GM12878 (cell line): ENCODE measurements at regions not wholly inside any gene's neighbourhood (a gene's known extent, or its start where the extent isn't known, plus 50 kb on each side); places are given as distances from the start of the nearest gene placed in this dataset.

Source experiments
- ATAC-seq: fragments of 200-7000 bp; cut with Tn5 transposase; 3 replicates; pipeline ENCODE4 v1.9.1; 2020; ENCODE audit warnings: mild to moderate bottlenecking, moderate library complexity
- BruUV-seq: library from RNA; stranded (reverse); fragments of 400-500 nt; replicated peaks from 2 replicates; lab custom pipeline; 2021; lab: Mats Ljungman, UMichigan
- CTCF ChIA-PET: fragments of 300-600 bp; sonication (Branson Sonifier 250); formaldehyde crosslinking; extraction: SDS; loops from one replicate; lab custom pipeline; 2021; ENCODE audit warnings: inconsistent platforms; lab: Yijun Ruan, JAX
- POLR2A ChIA-PET: fragments of 350-600 bp; formaldehyde crosslinking; extraction: SDS; loops from one replicate; lab custom pipeline; 2021; ENCODE audit warnings: inconsistent platforms; lab: Charles Lee
- RAD21 ChIA-PET: fragments of 300-600 bp; sonication (Branson Sonifier 250); formaldehyde crosslinking; loops from one replicate; lab custom pipeline; 2023; ENCODE audit warnings: antibody characterized with exemption; ENCODE audit not compliant: unreplicated experiment; lab: Charles Lee
- SMC1A ChIA-PET: fragments of 300-600 bp; sonication (Branson Sonifier 250); formaldehyde crosslinking; loops from one replicate; lab custom pipeline; 2023; ENCODE audit not compliant: unreplicated experiment, uncharacterized antibody; lab: Charles Lee
- DNase-seq: peaks from one replicate; pipeline ENCODE4 v3.0.0-alpha.2; 2011; ENCODE audit warnings: low read depth, low spot score
- FAIRE-seq: peaks from 3 replicates; lab custom pipeline; 2011; peaks lifted over from hg19 to GRCh38; lab: Jason Lieb, UNC
- H2AFZ ChIP-seq: 2 replicates; pipeline ENCODE4 v1.6.0; 2011; ENCODE audit warnings: low read depth, low read length, control low read depth; ENCODE audit not compliant: control insufficient read depth
- H3K27ac ChIP-seq: 2 replicates; pipeline ENCODE4 v1.5.1; 2011; ENCODE audit warnings: control low read depth; ENCODE audit not compliant: control insufficient read depth, insufficient read depth
- H3K27me3 ChIP-seq, 2 experiments: replicated peaks in 1 of 2; 2 replicates each; pipeline versions ENCODE4 v1.6.0 to v1.6.1; 2011; ENCODE audit warnings: low read length in 1 of 2; ENCODE audit not compliant: control insufficient read depth in 2 of 2, insufficient read depth in 2 of 2
- H3K36me3 ChIP-seq, 2 experiments: 2 replicates each; pipeline ENCODE4 v1.5.1; 2011; ENCODE audit warnings: low read length in 1 of 2; ENCODE audit not compliant: control insufficient read depth in 2 of 2, insufficient read depth in 2 of 2
- H3K4me1 ChIP-seq: 2 replicates; pipeline ENCODE4 v1.6.1; 2011; ENCODE audit warnings: mild to moderate bottlenecking, low read length, moderate library complexity, mixed read lengths; ENCODE audit not compliant: control insufficient read depth, insufficient read depth
- H3K4me2 ChIP-seq: 2 replicates; pipeline ENCODE4 v1.6.0; 2011; ENCODE audit warnings: control low read depth; ENCODE audit not compliant: control insufficient read depth, insufficient read depth
- H3K4me3 ChIP-seq: fragments of 200-600 bp; sonication (generic); 2 replicates; pipeline ENCODE4 v1.5.1; 2016
- H3K79me2 ChIP-seq: 2 replicates; pipeline ENCODE4 v1.6.0; 2011; ENCODE audit warnings: low read length; ENCODE audit not compliant: control insufficient read depth, insufficient read depth
- H3K9ac ChIP-seq: 2 replicates; pipeline ENCODE4 v1.8.0; 2011; ENCODE audit warnings: low read length, control low read depth, mixed read lengths; ENCODE audit not compliant: control insufficient read depth, insufficient read depth
- H3K9me3 ChIP-seq: replicated peaks from 3 replicates; pipeline ENCODE4 v1.5.1; 2011; ENCODE audit warnings: mild to moderate bottlenecking, low read length; ENCODE audit not compliant: control insufficient read depth, insufficient read depth
- H4K20me1 ChIP-seq: 2 replicates; pipeline ENCODE4 v1.6.0; 2011; ENCODE audit not compliant: control insufficient read depth, insufficient read depth
- BHLHE40 ChIP-seq, 2 experiments: fragments of 450-650 bp in 1 of 2; IDR thresholded peaks; 2 replicates each; pipeline ENCODE4 v1.6.1; 2011 to 2017; ENCODE audit warnings: low read depth in 2 of 2, borderline replicate concordance in 1 of 2, improper control_type of control experiment in 1 of 2, low read length in 1 of 2, mild to moderate bottlenecking in 1 of 2
- CBX5 ChIP-seq: sonication (generic); IDR thresholded peaks from 2 replicates; pipeline ENCODE4 v1.6.1; 2016; ENCODE audit warnings: low read depth, moderate library complexity, mild to moderate bottlenecking, inconsistent platforms
- CREB1 ChIP-seq: IDR thresholded peaks from 2 replicates; pipeline ENCODE4 v1.6.1; 2012; ENCODE audit warnings: low read depth, mild to moderate bottlenecking, inconsistent platforms
- NR2F1 ChIP-seq: fragments of 450-650 bp; conservative IDR thresholded peaks from 2 replicates; pipeline ENCODE4 v1.6.1; 2017; ENCODE audit warnings: mild to moderate bottlenecking
- PAX5 ChIP-seq: IDR thresholded peaks from 2 replicates; pipeline ENCODE4 v1.6.1; 2011; ENCODE audit warnings: low read depth, low read length, borderline replicate concordance
- PML ChIP-seq: IDR thresholded peaks from 2 replicates; pipeline ENCODE4 v1.6.1; 2012; ENCODE audit warnings: low read length, inconsistent platforms
- RFX5 ChIP-seq: IDR thresholded peaks from 2 replicates; pipeline ENCODE4 v1.6.1; 2011; ENCODE audit warnings: low read depth, low read length, improper control_type of control experiment
- SIN3A ChIP-seq: IDR thresholded peaks from 2 replicates; pipeline ENCODE4 v1.6.1; 2012; ENCODE audit warnings: low read depth, low read length, improper control_type of control experiment
- SMAD5 ChIP-seq: IDR thresholded peaks from 2 replicates; pipeline ENCODE4 v1.6.1; 2016; ENCODE audit warnings: antibody characterized with exemption, low read depth
- ZSCAN29 ChIP-seq: fragments of 450-650 bp; IDR thresholded peaks from 2 replicates; pipeline ENCODE4 v1.6.1; 2017; ENCODE audit warnings: mild to moderate bottlenecking, moderate library complexity
- WGBS: methylation state at CpG from one replicate; pipeline ENCODE4 v1.1.6; 2016; ENCODE audit warnings: low lambda C conversion rate; ENCODE audit not compliant: insufficient replicate concordance, insufficient coverage; ENCODE audit errors: missing lambda C conversion rate; 5-methylcytosine and 5-hydroxymethylcytosine counted together
- in situ Hi-C: fragments of 300-500 bp; cut with MboI; formaldehyde crosslinking; loops from 9 replicates; pipeline ENCODE4 v1.14.3; 2018; ENCODE audit warnings: mixed read lengths
- intact Hi-C: fragments of 100-400 bp; cut with micrococcal nuclease; formaldehyde crosslinking; loops from one replicate; pipeline ENCODE4 v1.14.2; 2022; ENCODE audit not compliant: unreplicated experiment
- TF ChIP-seq, protein P1 (sequence below): fragments of 450-650 bp; IDR thresholded peaks from 2 replicates; pipeline ENCODE4 v1.6.1; 2017; ENCODE audit warnings: mild to moderate bottlenecking, moderate library complexity
- TF ChIP-seq, protein P2 (sequence below): fragments of 450-650 bp; IDR thresholded peaks from 2 replicates; pipeline ENCODE4 v1.6.1; 2016; ENCODE audit warnings: mild to moderate bottlenecking
- TF ChIP-seq, protein P3 (sequence below): fragments of 150-350 bp; IDR thresholded peaks from 2 replicates; pipeline ENCODE4 v1.6.1; 2014; ENCODE audit warnings: mild to moderate bottlenecking, low read depth, low read length

DNA sequence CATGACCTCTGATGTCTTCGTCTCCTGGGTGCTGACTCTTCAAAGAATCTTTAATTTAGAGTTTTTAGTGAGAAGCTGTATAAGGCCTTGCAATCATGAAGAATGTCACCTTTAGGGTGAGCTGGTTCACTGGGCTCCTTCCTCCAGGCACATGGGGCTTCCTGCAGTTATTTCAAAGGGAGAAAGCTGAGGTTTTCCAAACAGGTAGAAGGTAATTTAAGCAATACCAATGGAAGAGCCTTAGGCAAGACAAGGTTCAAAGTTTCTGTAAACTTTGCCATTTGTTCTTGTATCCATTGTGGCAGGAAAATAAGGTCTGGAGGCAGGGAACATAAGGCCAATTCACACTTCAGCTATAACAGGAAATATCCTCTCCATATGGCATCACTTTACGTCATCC lies 88.0 kb upstream of the EIF5 start:
- RAD21 ChIA-PET = no interaction called here
- POLR2A ChIA-PET = no interaction called here

DNA sequence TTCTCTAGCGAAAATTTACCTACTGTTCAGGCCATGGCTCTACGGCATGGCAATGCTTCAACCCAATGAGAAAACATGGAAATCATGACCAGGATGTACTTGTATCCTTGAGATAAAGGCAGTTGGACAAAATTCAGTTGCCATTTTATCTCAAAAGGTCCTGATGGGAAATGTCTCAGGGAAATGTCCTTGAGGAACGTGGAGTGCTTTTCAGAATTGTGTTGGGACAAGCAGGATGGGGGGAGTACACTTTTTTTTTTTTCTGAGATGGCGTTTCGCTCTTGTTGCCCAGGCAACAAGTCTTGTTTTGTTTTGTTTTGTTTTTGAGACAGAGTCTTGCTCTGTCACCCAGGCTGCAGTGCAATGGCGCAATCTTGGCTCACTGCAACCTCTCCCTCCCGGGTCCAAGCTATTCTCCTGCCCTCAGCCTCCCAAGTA lies 86.8 kb upstream of the EIF5 start:
- H3K27ac ChIP-seq = no peak overlapping the region
- no TSS peak for BruUV-seq
- no peak for TF ChIP-seq PAX5
- no peak for TF ChIP-seq ZSCAN29
- TF ChIP-seq PML = no peak
- TF ChIP-seq, protein P1, sequence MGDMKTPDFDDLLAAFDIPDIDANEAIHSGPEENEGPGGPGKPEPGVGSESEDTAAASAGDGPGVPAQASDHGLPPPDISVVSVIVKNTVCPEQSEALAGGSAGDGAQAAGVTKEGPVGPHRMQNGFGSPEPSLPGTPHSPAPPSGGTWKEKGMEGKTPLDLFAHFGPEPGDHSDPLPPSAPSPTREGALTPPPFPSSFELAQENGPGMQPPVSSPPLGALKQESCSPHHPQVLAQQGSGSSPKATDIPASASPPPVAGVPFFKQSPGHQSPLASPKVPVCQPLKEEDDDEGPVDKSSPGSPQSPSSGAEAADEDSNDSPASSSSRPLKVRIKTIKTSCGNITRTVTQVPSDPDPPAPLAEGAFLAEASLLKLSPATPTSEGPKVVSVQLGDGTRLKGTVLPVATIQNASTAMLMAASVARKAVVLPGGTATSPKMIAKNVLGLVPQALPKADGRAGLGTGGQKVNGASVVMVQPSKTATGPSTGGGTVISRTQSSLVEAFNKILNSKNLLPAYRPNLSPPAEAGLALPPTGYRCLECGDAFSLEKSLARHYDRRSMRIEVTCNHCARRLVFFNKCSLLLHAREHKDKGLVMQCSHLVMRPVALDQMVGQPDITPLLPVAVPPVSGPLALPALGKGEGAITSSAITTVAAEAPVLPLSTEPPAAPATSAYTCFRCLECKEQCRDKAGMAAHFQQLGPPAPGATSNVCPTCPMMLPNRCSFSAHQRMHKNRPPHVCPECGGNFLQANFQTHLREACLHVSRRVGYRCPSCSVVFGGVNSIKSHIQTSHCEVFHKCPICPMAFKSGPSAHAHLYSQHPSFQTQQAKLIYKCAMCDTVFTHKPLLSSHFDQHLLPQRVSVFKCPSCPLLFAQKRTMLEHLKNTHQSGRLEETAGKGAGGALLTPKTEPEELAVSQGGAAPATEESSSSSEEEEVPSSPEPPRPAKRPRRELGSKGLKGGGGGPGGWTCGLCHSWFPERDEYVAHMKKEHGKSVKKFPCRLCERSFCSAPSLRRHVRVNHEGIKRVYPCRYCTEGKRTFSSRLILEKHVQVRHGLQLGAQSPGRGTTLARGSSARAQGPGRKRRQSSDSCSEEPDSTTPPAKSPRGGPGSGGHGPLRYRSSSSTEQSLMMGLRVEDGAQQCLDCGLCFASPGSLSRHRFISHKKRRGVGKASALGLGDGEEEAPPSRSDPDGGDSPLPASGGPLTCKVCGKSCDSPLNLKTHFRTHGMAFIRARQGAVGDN = no peak
- no peak for TF ChIP-seq SIN3A
- TF ChIP-seq NR2F1 = no peak
- TF ChIP-seq SMAD5 = no peak
- TF ChIP-seq, protein P2, sequence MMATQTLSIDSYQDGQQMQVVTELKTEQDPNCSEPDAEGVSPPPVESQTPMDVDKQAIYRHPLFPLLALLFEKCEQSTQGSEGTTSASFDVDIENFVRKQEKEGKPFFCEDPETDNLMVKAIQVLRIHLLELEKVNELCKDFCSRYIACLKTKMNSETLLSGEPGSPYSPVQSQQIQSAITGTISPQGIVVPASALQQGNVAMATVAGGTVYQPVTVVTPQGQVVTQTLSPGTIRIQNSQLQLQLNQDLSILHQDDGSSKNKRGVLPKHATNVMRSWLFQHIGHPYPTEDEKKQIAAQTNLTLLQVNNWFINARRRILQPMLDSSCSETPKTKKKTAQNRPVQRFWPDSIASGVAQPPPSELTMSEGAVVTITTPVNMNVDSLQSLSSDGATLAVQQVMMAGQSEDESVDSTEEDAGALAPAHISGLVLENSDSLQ = no peak
- TF ChIP-seq, protein P3, sequence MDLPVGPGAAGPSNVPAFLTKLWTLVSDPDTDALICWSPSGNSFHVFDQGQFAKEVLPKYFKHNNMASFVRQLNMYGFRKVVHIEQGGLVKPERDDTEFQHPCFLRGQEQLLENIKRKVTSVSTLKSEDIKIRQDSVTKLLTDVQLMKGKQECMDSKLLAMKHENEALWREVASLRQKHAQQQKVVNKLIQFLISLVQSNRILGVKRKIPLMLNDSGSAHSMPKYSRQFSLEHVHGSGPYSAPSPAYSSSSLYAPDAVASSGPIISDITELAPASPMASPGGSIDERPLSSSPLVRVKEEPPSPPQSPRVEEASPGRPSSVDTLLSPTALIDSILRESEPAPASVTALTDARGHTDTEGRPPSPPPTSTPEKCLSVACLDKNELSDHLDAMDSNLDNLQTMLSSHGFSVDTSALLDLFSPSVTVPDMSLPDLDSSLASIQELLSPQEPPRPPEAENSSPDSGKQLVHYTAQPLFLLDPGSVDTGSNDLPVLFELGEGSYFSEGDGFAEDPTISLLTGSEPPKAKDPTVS = no peak
- TF ChIP-seq CREB1 = no peak
- TF ChIP-seq RFX5 = no peak

More for the DNA sequence above, 88.0 kb upstream of the EIF5 start:
- FAIRE-seq = no peak
- DNase-seq = no peak
- Histone ChIP-seq H3K4me2 (no peak overlapping the region), H3K4me1 (no peaks in the 10 kb centered on the region), H2AFZ (no peak overlapping the region), H3K9me3 (no peaks in the 10 kb centered on the region; the same call in 2 of the 3 replicates), H3K27ac (no peak overlapping the region), H3K27me3 (no peaks in the 10 kb centered on the region), H4K20me1 (no peaks in the 10 kb centered on the region), H3K4me3 (no peak overlapping the region), H3K9ac (no peak overlapping the region), H3K79me2 (no peaks in the 10 kb centered on the region), H3K36me3 (no peaks in the 10 kb centered on the region)
- SMC1A ChIA-PET = no interaction called here
- WGBS = 0% methylated on average over 2 of the region's 2 CpGs
- BruUV-seq = no TSS peak
- intact Hi-C loops (no loop called here), in situ Hi-C loops (no loop called here)
- CTCF ChIA-PET = no interaction called here
- ATAC-seq = no peak
- TF ChIP-seq CBX5 (no peak), BHLHE40 (IDR thresholded peaks at IDR 0.05; ENCODE audit: borderline replicate concordance in 1 of 2, low read depth in 2 of 2, low read length in 1 of 2) (no peak)

More for the DNA sequence above, 86.8 kb upstream of the EIF5 start:
- CTCF ChIA-PET = no interaction called here
- H2AFZ ChIP-seq = no peak overlapping the region
- H3K9me3 ChIP-seq = peaks cover 1% of the 10 kb centered on the region; the same call in 2 of the 3 replicates
- H3K9ac ChIP-seq = no peak overlapping the region
- ATAC-seq (no peak), DNase-seq (no peak), FAIRE-seq (no peak)
- H3K4me2 ChIP-seq = no peak overlapping the region
- H3K27me3 ChIP-seq = no peaks in the 10 kb centered on the region
- no peaks in the 10 kb centered on the region for H3K4me1 ChIP-seq
- POLR2A ChIA-PET = no interaction called here
- SMC1A ChIA-PET = no interaction called here
- intact Hi-C loops = no loop called here
- in situ Hi-C loops = no loop called here
- 44% methylated on average over 7 of the region's 7 CpGs for WGBS
- no peaks in the 10 kb centered on the region for H4K20me1 ChIP-seq
- no peaks in the 10 kb centered on the region for H3K79me2 ChIP-seq
- H3K4me3 ChIP-seq = no peak overlapping the region
- RAD21 ChIA-PET = no interaction called here
- no peaks in the 10 kb centered on the region for H3K36me3 ChIP-seq
